ENCODE measurements at regions not wholly inside any gene's neighbourhood (a gene's known extent, or its start where the extent isn't known, plus 50 kb on each side); places are given as distances from the start of the nearest gene placed in this dataset.

DNA sequence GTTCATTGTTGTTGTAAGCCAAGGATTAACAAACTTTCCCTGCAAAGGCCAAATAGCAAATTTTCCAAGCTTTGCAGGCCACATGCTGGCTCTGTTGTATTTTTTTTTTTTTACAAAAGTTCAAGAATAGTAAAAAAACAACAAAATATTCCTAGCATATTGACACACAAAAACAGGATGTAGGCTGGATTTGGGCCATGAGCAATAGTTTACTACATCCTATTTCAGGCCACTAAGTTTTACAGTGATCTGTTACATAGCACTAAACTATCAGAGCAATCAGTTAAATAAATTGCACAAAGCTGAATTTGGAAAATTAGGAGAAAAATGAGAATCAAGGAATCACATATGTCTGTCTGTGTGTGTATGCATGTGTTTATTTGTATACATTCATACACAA is 491.8 kb upstream of the GHITM start:
- intact Hi-C loops (cut with DNase I; ENCODE audit: low total_unique reads), result no loop called here
- TF ChIP-seq, protein P1, sequence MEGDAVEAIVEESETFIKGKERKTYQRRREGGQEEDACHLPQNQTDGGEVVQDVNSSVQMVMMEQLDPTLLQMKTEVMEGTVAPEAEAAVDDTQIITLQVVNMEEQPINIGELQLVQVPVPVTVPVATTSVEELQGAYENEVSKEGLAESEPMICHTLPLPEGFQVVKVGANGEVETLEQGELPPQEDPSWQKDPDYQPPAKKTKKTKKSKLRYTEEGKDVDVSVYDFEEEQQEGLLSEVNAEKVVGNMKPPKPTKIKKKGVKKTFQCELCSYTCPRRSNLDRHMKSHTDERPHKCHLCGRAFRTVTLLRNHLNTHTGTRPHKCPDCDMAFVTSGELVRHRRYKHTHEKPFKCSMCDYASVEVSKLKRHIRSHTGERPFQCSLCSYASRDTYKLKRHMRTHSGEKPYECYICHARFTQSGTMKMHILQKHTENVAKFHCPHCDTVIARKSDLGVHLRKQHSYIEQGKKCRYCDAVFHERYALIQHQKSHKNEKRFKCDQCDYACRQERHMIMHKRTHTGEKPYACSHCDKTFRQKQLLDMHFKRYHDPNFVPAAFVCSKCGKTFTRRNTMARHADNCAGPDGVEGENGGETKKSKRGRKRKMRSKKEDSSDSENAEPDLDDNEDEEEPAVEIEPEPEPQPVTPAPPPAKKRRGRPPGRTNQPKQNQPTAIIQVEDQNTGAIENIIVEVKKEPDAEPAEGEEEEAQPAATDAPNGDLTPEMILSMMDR (IDR thresholded peaks at IDR 0.05), result no peak
- TF ChIP-seq POLR2A (IDR thresholded peaks at IDR 0.05), result no peak
- no peak for DNase-seq (ENCODE audit: low spot score in 2 of 2)

DNA sequence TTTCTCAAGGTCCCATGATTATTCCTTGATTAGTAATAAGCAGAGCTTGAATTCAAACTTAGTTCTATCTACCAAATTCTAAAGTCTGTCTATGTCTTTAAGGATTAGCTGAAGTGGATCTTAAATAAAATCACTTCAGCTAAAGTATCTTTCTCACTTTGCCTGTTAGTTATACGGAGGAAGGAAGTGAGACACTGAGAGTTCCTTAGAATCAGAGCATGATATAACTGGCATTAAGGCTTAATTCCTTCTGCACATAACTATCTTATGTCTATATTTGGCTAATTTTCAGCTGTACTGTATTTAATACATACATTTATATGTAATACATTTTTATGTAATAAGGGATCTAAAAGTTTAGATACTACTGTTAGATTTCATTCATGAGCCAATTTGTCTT is 491.1 kb upstream of the GHITM start:
- DNase-seq (ENCODE audit: low spot score in 2 of 2), result no peak
- no peak overlapping the region for H3K4me3 ChIP-seq (ENCODE audit: low read depth, poor library complexity, severe bottlenecking)
- intact Hi-C loops (cut with DNase I; ENCODE audit: low total_unique reads), result no loop called here
- TF ChIP-seq, protein P1 (IDR thresholded peaks at IDR 0.05), result no peak
- no peak for TF ChIP-seq POLR2A (IDR thresholded peaks at IDR 0.05)
- WGBS, 2 donors, result 50 to 75% methylated on average over 1 of the region's 1 CpG

More for the DNA sequence above, 491.8 kb upstream of the GHITM start:
- H3K4me3 ChIP-seq (ENCODE audit: low read depth, poor library complexity, severe bottlenecking), result no peak overlapping the region

DNA sequence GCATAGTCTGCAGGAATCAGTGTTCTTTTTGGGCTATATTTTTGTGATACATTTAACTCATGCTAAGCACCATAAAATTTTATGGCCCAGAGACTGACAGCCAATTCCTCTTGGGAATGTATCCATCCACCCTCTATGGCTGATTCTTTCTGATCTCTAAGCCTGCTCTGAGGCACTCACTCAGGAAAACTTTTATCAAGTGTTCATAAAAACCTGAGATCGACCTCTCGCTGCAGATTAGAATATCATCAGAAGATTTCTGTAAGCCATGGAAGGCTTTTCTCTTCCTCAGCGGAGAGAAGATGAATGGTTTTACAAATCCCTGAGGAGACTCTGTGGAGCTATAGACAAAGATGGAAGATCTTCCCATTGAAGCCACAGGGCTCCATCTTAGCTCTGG is 489.8 kb upstream of the GHITM start:
- intact Hi-C loops (cut with DNase I; ENCODE audit: low total_unique reads), result no loop called here
- TF ChIP-seq, protein P1 (IDR thresholded peaks at IDR 0.05), result no peak
- TF ChIP-seq POLR2A (IDR thresholded peaks at IDR 0.05), result no peak
- 65 to 82% methylated on average over 3 of the region's 3 CpGs for WGBS, 2 donors
- DNase-seq (ENCODE audit: low spot score in 2 of 2), result no peak
- H3K4me3 ChIP-seq (ENCODE audit: low read depth, poor library complexity, severe bottlenecking), result no peak overlapping the region

DNA sequence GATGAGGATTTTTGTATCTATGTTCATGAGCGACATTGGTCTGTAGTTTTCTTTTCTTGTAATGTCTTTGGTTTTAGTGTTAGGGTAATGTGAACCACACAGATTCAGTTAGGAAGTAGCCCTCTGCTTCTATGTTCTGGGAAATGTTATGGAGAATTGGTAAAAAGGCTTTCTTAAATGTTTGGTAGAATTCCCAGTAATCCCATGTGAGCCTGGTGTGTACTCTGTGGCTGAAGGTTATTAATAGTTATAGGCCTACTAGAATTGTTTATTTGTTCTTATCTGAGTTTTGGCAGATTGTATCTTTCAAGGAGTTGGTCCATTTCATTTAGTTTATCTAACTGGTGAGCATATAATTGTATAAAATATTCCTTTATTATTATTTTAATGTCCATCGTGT is 484.6 kb upstream of the GHITM start:
- 87 to 91% methylated on average over 2 of the region's 2 CpGs for WGBS, 2 donors
- H3K4me3 ChIP-seq (ENCODE audit: low read depth, poor library complexity, severe bottlenecking), result no peak overlapping the region
- DNase-seq (ENCODE audit: low spot score in 2 of 2), result no peak
- intact Hi-C loops (cut with DNase I; ENCODE audit: low total_unique reads), result no loop called here
- TF ChIP-seq, protein P1 (IDR thresholded peaks at IDR 0.05), result no peak
- no peak for TF ChIP-seq POLR2A (IDR thresholded peaks at IDR 0.05)

DNA sequence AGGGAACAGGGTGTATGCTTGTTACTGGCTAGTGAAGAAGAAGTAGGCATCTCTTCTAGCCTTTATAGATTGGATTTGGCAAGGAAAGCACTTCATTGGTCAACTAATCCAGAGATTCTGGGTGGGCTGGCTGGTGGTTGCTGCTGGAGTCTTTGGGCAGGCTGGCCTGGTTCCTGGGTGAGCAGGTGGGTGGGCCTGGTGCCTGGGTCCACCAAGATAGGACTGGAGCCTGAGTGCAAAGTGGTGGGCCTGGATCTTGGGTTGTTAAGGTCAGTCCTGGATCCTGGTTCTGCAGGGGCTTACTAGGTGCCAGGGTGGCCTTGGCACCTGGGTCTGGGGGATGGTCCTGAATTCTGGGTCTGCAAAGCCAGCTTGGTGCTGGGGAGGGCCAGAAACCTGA is 482.4 kb upstream of the GHITM start:
- DNase-seq (ENCODE audit: low spot score in 2 of 2), result no peak
- no peak for TF ChIP-seq POLR2A (IDR thresholded peaks at IDR 0.05)
- TF ChIP-seq, protein P1 (IDR thresholded peaks at IDR 0.05), result no peak
- no peak overlapping the region for H3K4me3 ChIP-seq (ENCODE audit: low read depth, poor library complexity, severe bottlenecking)
- intact Hi-C loops (cut with DNase I; ENCODE audit: low total_unique reads), result no loop called here

DNA sequence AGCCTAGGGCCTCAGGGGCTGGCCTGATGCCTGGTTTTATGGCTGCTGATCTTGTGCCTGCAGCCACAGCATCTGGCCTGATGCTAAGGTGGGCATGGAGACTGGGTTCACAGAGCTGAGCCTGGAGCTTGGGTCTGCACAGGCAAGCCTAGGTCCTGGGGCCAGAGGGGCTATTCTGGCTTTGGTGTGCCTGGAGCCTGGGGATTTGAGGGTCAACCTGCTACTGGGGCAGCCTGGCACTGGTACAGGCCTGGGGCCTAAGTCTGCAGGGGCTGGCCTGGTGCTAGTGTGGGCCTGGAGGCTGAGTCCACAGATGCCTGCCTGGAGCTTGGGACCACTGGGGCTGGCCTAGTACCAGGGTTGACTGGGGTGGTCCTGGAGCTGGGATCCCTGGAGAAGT is 481.8 kb upstream of the GHITM start:
- no peak for DNase-seq (ENCODE audit: low spot score in 2 of 2)
- intact Hi-C loops (cut with DNase I; ENCODE audit: low total_unique reads), result no loop called here
- TF ChIP-seq POLR2A (IDR thresholded peaks at IDR 0.05), result no peak
- TF ChIP-seq, protein P1 (IDR thresholded peaks at IDR 0.05), result no peak
- no peak overlapping the region for H3K4me3 ChIP-seq (ENCODE audit: low read depth, poor library complexity, severe bottlenecking)
